IMR-90 (cell line): ENCODE measurements at regions not wholly inside any gene's neighbourhood (a gene's known extent, or its start where the extent isn't known, plus 50 kb on each side); places are given as distances from the start of the nearest gene placed in this dataset.

Experiments
- ATAC-seq: fragments of 200-7000 bp; cut with Tn5 transposase; 2 replicates; pipeline ENCODE4 v1.9.1; 2020; ENCODE audit warnings: low read depth, mild to moderate bottlenecking, moderate library complexity
- BruUV-seq: library from RNA; stranded (reverse); fragments of 400-500 nt; replicated peaks from 2 replicates; lab custom pipeline; 2021; lab: Mats Ljungman, UMichigan
- CTCF ChIA-PET: fragments of 300-600 bp; formaldehyde crosslinking; extraction: SDS; loops from one replicate; lab custom pipeline; 2021; ENCODE audit warnings: antibody characterized with exemption; lab: Yijun Ruan, JAX
- POLR2A ChIA-PET: fragments of 300-600 bp; sonication (Branson Sonifier 250); formaldehyde crosslinking; loops from one replicate; lab custom pipeline; 2022; ENCODE audit warnings: antibody characterized with exemption; ENCODE audit not compliant: unreplicated experiment; lab: Charles Lee
- DNase-seq: peaks from one replicate; pipeline ENCODE4 v3.0.0; 2013
- H2AFZ ChIP-seq: replicated peaks from 2 replicates; pipeline ENCODE3; 2013; ENCODE audit warnings: low read length, mild to moderate bottlenecking; ENCODE audit not compliant: poor library complexity
- H2AK5ac ChIP-seq: 2 replicates; pipeline ENCODE4 v1.6.1; 2013; ENCODE audit warnings: low read depth, low read length, inconsistent platforms
- H2AK9ac ChIP-seq: replicated peaks from 2 replicates; pipeline ENCODE3; 2013; ENCODE audit warnings: mild to moderate bottlenecking, low read depth, low read length, moderate library complexity; ENCODE audit not compliant: poor library complexity
- H2BK120ac ChIP-seq: 2 replicates; pipeline ENCODE4 v1.6.1; 2013; ENCODE audit warnings: low read depth, low read length, inconsistent platforms
- H2BK15ac ChIP-seq: 3 replicates; pipeline ENCODE4 v1.6.1; 2013; ENCODE audit warnings: low read depth, low read length, inconsistent platforms
- H2BK20ac ChIP-seq: 2 replicates; pipeline ENCODE4 v1.6.1; 2013; ENCODE audit warnings: low read depth, mild to moderate bottlenecking, inconsistent platforms, low read length, moderate library complexity
- H2BK5ac ChIP-seq: 2 replicates; pipeline ENCODE4 v1.6.1; 2013; ENCODE audit warnings: mild to moderate bottlenecking, low read depth, low read length, inconsistent platforms; ENCODE audit not compliant: poor library complexity, severe bottlenecking
- H3K14ac ChIP-seq: replicated peaks from 2 replicates; pipeline ENCODE4 v1.6.1; 2013; ENCODE audit warnings: low read depth, low read length, inconsistent platforms
- H3K18ac ChIP-seq: 2 replicates; pipeline ENCODE4 v1.6.1; 2013; ENCODE audit warnings: low read depth, low read length, control low read depth
- H3K23ac ChIP-seq: 2 replicates; pipeline ENCODE4 v1.6.1; 2013; ENCODE audit warnings: low read depth, low read length, inconsistent platforms
- H3K27ac ChIP-seq: 2 replicates; pipeline ENCODE4 v1.5.1; 2013; ENCODE audit warnings: mild to moderate bottlenecking, control low read depth, low read length; ENCODE audit not compliant: insufficient read depth
- H3K27me3 ChIP-seq: 2 replicates; pipeline ENCODE4 v1.6.1; 2013; ENCODE audit warnings: low read length; ENCODE audit not compliant: control insufficient read depth, insufficient read depth
- H3K36me3 ChIP-seq: 2 replicates; pipeline ENCODE4 v1.6.1; 2013; ENCODE audit warnings: low read length, mixed read lengths; ENCODE audit not compliant: control insufficient read depth, insufficient read depth
- H3K4ac ChIP-seq: 2 replicates; pipeline ENCODE4 v1.6.1; 2013; ENCODE audit warnings: low read depth, low read length, inconsistent platforms
- H3K4me1 ChIP-seq: 2 replicates; pipeline ENCODE4 v1.6.1; 2013; ENCODE audit warnings: low read length, mixed read lengths; ENCODE audit not compliant: control insufficient read depth, insufficient read depth
- H3K4me2 ChIP-seq: 2 replicates; pipeline ENCODE4 v1.6.1; 2013; ENCODE audit warnings: low read depth, mild to moderate bottlenecking, control low read depth, low read length, moderate library complexity
- H3K4me3 ChIP-seq: 2 replicates; pipeline ENCODE4 v1.5.1; 2013; ENCODE audit warnings: low read depth, mild to moderate bottlenecking, control low read depth, low read length, moderate library complexity; ENCODE audit not compliant: insufficient read depth
- H3K56ac ChIP-seq: 2 replicates; pipeline ENCODE4 v1.6.1; 2013; ENCODE audit warnings: low read length, inconsistent platforms; ENCODE audit not compliant: insufficient read depth; ENCODE audit errors: extremely low read depth
- H3K79me1 ChIP-seq, 2 experiments: 2 replicates each; pipeline ENCODE4 v1.6.1; 2013; ENCODE audit warnings: low read length in 2 of 2, inconsistent platforms in 1 of 2, low read depth in 1 of 2
- H3K9ac ChIP-seq: 2 replicates; pipeline ENCODE4 v1.6.1; 2013; ENCODE audit warnings: low read depth, low read length, control low read depth
- H3K9me1 ChIP-seq: 2 replicates; pipeline ENCODE4 v1.6.1; 2013; ENCODE audit warnings: low read length, inconsistent platforms; ENCODE audit not compliant: insufficient read depth
- H3K9me3 ChIP-seq: 2 replicates; pipeline ENCODE4 v1.6.1; 2013; ENCODE audit warnings: low read length; ENCODE audit not compliant: control insufficient read depth, insufficient read depth
- H4K20me1 ChIP-seq: 2 replicates; pipeline ENCODE4 v1.6.1; 2013; ENCODE audit warnings: low read length, inconsistent platforms; ENCODE audit not compliant: insufficient read depth
- H4K5ac ChIP-seq: 2 replicates; pipeline ENCODE4 v1.6.1; 2013; ENCODE audit warnings: mild to moderate bottlenecking, low read depth, low read length, control low read depth
- H4K8ac ChIP-seq, 2 experiments: 2 replicates each; pipeline ENCODE4 v1.6.1; 2013; ENCODE audit warnings: low read depth in 2 of 2, low read length in 2 of 2, control low read depth in 1 of 2, inconsistent platforms in 1 of 2
- H4K91ac ChIP-seq: 2 replicates; pipeline ENCODE4 v1.6.1; 2013; ENCODE audit warnings: low read depth, low read length, inconsistent platforms; ENCODE audit not compliant: insufficient read depth
- BHLHE40 ChIP-seq: fragments of 150-350 bp; IDR thresholded peaks from 2 replicates; pipeline ENCODE4 v1.6.1; 2016; ENCODE audit warnings: mild to moderate bottlenecking, low read depth, low read length
- CHD1 ChIP-seq: IDR thresholded peaks from 2 replicates; pipeline ENCODE4 v1.6.1; 2012; ENCODE audit warnings: low read depth, low read length, improper control_type of control experiment
- MAZ ChIP-seq: IDR thresholded peaks from 2 replicates; pipeline ENCODE4 v1.6.1; 2012; ENCODE audit warnings: low read depth, mild to moderate bottlenecking, low read length, improper control_type of control experiment, moderate library complexity, borderline replicate concordance
- MXI1 ChIP-seq: IDR thresholded peaks from 2 replicates; pipeline ENCODE4 v1.6.1; 2012; ENCODE audit warnings: low read depth, mild to moderate bottlenecking, low read length, moderate library complexity, borderline replicate concordance
- NFE2L2 ChIP-seq: fragments of 150-350 bp; IDR thresholded peaks from 2 replicates; pipeline ENCODE4 v1.6.1; 2016; ENCODE audit warnings: low read depth, mild to moderate bottlenecking, low read length
- POLR2A ChIP-seq: IDR thresholded peaks from 2 replicates; pipeline ENCODE4 v1.6.1; 2012; ENCODE audit warnings: mild to moderate bottlenecking, low read depth, low read length
- RCOR1 ChIP-seq: IDR thresholded peaks from 2 replicates; pipeline ENCODE4 v1.6.1; 2012; ENCODE audit warnings: mild to moderate bottlenecking, low read length, improper control_type of control experiment; ENCODE audit not compliant: insufficient replicate concordance
- SMC3 ChIP-seq: fragments of 150-350 bp; IDR thresholded peaks from 2 replicates; pipeline ENCODE4 v1.6.1; 2016; ENCODE audit warnings: low read depth, mild to moderate bottlenecking, antibody characterized with exemption, low read length, moderate library complexity
- WGBS, 2 experiments: methylation state at CpG; one replicate each; pipeline versions ENCODE4 v1.1.5 to v1.1.7; 2013; ENCODE audit warnings: missing lambda C conversion rate in 2 of 2; ENCODE audit not compliant: insufficient read length in 1 of 2; ENCODE audit errors: extremely low coverage in 2 of 2; 5-methylcytosine and 5-hydroxymethylcytosine counted together
- dilution Hi-C: fragments of 300-500 bp; cut with HindIII; formaldehyde crosslinking; loops from one replicate; pipeline ENCODE4 v1.14.3; 2018; ENCODE audit warnings: low sequenced_read_pairs; ENCODE audit not compliant: unreplicated experiment
- in situ Hi-C: fragments of 300-500 bp; cut with MboI; formaldehyde crosslinking; loops from 3 replicates; pipeline ENCODE4 v1.14.3; 2019; ENCODE audit warnings: low sequenced_read_pairs, inconsistent platforms, mixed read lengths
- intact Hi-C: fragments of 100-400 bp; cut with micrococcal nuclease; formaldehyde crosslinking; loops from 2 replicates; pipeline ENCODE4 v1.10.0; 2022
- TF ChIP-seq, protein P1 (sequence below): fragments of 150-350 bp; IDR thresholded peaks from 2 replicates; pipeline ENCODE4 v1.6.1; 2017; ENCODE audit warnings: mild to moderate bottlenecking, antibody characterized with exemption, low read length, low read depth
- TF ChIP-seq, protein P2 (sequence below): conservative IDR thresholded peaks from 2 replicates; pipeline ENCODE4 v1.5.1; 2012; ENCODE audit warnings: mild to moderate bottlenecking, low read depth, low read length, improper control_type of control experiment

DNA sequence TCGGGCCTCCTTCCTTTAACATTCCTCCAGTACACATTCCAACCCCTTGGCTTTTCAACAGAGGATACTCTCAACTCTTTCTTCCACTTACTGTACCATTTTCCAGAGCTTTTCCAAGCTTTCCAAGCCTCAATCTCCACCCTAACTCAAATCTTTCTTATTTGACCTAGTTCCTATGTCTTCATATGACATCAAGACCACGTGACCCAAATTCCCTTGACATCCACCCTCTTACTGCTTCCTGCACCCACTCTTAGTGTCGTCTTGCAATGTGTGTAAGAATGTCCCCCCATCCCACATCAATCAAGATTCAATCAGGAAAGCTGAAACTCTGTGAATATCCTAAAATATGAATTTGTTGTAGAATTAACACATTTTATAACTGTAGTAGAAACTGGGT lies 155.0 kb downstream of the OMA1 start:
- no peak overlapping the region for H3K14ac ChIP-seq
- H3K36me3 ChIP-seq = no peaks in the 10 kb centered on the region
- CTCF ChIA-PET = interaction anchor here (0.6 kb wide), 1 partner anchor 45 kb away, joined by 4 read pairs; no protein-coding TSS in a partner anchor
- ATAC-seq (no peak), DNase-seq (no peak)
- H2AK9ac ChIP-seq = no peak overlapping the region
- H4K5ac ChIP-seq = no peak overlapping the region
- POLR2A ChIA-PET = interaction anchor here (0.6 kb wide), 1 partner anchor 37 kb away, joined by 3 read pairs; no protein-coding TSS in a partner anchor
- H3K56ac ChIP-seq = no peak overlapping the region
- no peaks in the 10 kb centered on the region for H3K27me3 ChIP-seq
- H3K4me1 ChIP-seq = peaks cover 8% of the 10 kb centered on the region
- no peak overlapping the region for H3K27ac ChIP-seq
- H4K20me1 ChIP-seq = no peaks in the 10 kb centered on the region
- no peak overlapping the region for H4K91ac ChIP-seq
- H3K9ac ChIP-seq = no peak overlapping the region
- no peak overlapping the region for H2BK20ac ChIP-seq
- H2AK5ac ChIP-seq = no peak overlapping the region
- no peak overlapping the region for H2AFZ ChIP-seq
- BruUV-seq = no TSS peak
- H3K23ac ChIP-seq = no peak overlapping the region
- H3K9me3 ChIP-seq = no peaks in the 10 kb centered on the region
- no peak overlapping the region for H3K4ac ChIP-seq
- H2BK15ac ChIP-seq = no peak overlapping the region
- no peak overlapping the region for H4K8ac ChIP-seq
- H2BK5ac ChIP-seq = no peak overlapping the region
- WGBS, 2 experiments = no CpG with 5 or more reads among the region's 3 CpGs
- TF ChIP-seq RCOR1 (no peak), BHLHE40 (no peak), POLR2A (no peak), SMC3 (no peak), NFE2L2 (no peak), MAZ (no peak), CHD1 (no peak), MXI1 (no peak)
- TF ChIP-seq, protein P1, sequence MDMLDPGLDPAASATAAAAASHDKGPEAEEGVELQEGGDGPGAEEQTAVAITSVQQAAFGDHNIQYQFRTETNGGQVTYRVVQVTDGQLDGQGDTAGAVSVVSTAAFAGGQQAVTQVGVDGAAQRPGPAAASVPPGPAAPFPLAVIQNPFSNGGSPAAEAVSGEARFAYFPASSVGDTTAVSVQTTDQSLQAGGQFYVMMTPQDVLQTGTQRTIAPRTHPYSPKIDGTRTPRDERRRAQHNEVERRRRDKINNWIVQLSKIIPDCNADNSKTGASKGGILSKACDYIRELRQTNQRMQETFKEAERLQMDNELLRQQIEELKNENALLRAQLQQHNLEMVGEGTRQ = no peak
- TF ChIP-seq, protein P2, sequence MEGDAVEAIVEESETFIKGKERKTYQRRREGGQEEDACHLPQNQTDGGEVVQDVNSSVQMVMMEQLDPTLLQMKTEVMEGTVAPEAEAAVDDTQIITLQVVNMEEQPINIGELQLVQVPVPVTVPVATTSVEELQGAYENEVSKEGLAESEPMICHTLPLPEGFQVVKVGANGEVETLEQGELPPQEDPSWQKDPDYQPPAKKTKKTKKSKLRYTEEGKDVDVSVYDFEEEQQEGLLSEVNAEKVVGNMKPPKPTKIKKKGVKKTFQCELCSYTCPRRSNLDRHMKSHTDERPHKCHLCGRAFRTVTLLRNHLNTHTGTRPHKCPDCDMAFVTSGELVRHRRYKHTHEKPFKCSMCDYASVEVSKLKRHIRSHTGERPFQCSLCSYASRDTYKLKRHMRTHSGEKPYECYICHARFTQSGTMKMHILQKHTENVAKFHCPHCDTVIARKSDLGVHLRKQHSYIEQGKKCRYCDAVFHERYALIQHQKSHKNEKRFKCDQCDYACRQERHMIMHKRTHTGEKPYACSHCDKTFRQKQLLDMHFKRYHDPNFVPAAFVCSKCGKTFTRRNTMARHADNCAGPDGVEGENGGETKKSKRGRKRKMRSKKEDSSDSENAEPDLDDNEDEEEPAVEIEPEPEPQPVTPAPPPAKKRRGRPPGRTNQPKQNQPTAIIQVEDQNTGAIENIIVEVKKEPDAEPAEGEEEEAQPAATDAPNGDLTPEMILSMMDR = no peak
- intact Hi-C loops = no loop called here
- no peaks in the 10 kb centered on the region for H3K79me1 ChIP-seq
- no peak overlapping the region for H3K18ac ChIP-seq
- H2BK120ac ChIP-seq = no peak overlapping the region
- no peak overlapping the region for H3K4me2 ChIP-seq
- H3K4me3 ChIP-seq = no peak overlapping the region
- dilution Hi-C loops = no loop called here
- in situ Hi-C loops = no loop called here
- H3K9me1 ChIP-seq = peaks cover 3% of the 10 kb centered on the region; the same call in 1 of the 2 replicates
